Glutamatergic neuron (in vitro differentiated cells): ENCODE measurements at regions not wholly inside any gene's neighbourhood (a gene's known extent, or its start where the extent isn't known, plus 50 kb on each side); places are given as distances from the start of the nearest gene placed in this dataset.

Source experiments
- DNase-seq: peaks from one replicate; pipeline ENCODE4 v3.0.0; 2022
- H3K27ac Mint-ChIP-seq: one replicate; pipeline ENCODE4 v1.8.0; 2020; ENCODE audit warnings: mild to moderate bottlenecking, mixed read lengths, inconsistent platforms; ENCODE audit not compliant: unreplicated experiment
- H3K27me3 Mint-ChIP-seq: one replicate; pipeline ENCODE4 v1.8.0; 2020; ENCODE audit warnings: mild to moderate bottlenecking, moderate library complexity, mixed read lengths, inconsistent platforms; ENCODE audit not compliant: unreplicated experiment
- H3K36me3 Mint-ChIP-seq: one replicate; pipeline ENCODE4 v1.8.0; 2020; ENCODE audit warnings: mild to moderate bottlenecking, mixed read lengths, inconsistent platforms; ENCODE audit not compliant: unreplicated experiment
- H3K4me1 Mint-ChIP-seq: one replicate; pipeline ENCODE4 v1.8.0; 2020; ENCODE audit warnings: mild to moderate bottlenecking, low read depth, mixed read lengths, inconsistent platforms; ENCODE audit not compliant: unreplicated experiment
- H3K4me3 Mint-ChIP-seq: one replicate; pipeline ENCODE4 v1.8.0; 2020; ENCODE audit warnings: mild to moderate bottlenecking, mixed read lengths, inconsistent platforms; ENCODE audit not compliant: unreplicated experiment
- H3K9me3 Mint-ChIP-seq: one replicate; pipeline ENCODE4 v1.8.0; 2020; ENCODE audit warnings: mild to moderate bottlenecking, moderate library complexity, mixed read lengths, inconsistent platforms; ENCODE audit not compliant: unreplicated experiment
- CTCF ChIP-seq: fragments of 200-600 bp; sonication (generic); IDR thresholded peaks from one replicate; pipeline ENCODE4 v1.5.0; 2021; ENCODE audit not compliant: partially characterized antibody, unreplicated experiment

GRCh38 chr3:23086331-23086730 lies 116.8 kb upstream of the UBE2E2 start:
- H3K4me1 Mint-ChIP-seq, result no peaks in the 10 kb centered on the region
- H3K9me3 Mint-ChIP-seq, result peaks cover 1% of the 10 kb centered on the region
- DNase-seq, result no peak
- TF ChIP-seq CTCF, result no peak
- no peak overlapping the region for H3K4me3 Mint-ChIP-seq
- H3K27me3 Mint-ChIP-seq, result no peaks in the 10 kb centered on the region
- no peaks in the 10 kb centered on the region for H3K36me3 Mint-ChIP-seq
- no peak overlapping the region for H3K27ac Mint-ChIP-seq

- DNase-seq, result no peak
- Mint-ChIP-seq H3K4me3 (no peak overlapping the region), H3K36me3 (no peaks in the 10 kb centered on the region), H3K9me3 (peaks cover 1% of the 10 kb centered on the region), H3K27me3 (no peaks in the 10 kb centered on the region), H3K27ac (no peak overlapping the region), H3K4me1 (no peaks in the 10 kb centered on the region)
- TF ChIP-seq CTCF, result no peak
These were observed 116.3 kb upstream of the UBE2E2 start for GRCh38 chr3:23086831-23087230.

GRCh38 chr3:23094412-23094811 lies 108.7 kb upstream of the UBE2E2 start:
- H3K27me3 Mint-ChIP-seq, result no peaks in the 10 kb centered on the region
- H3K4me1 Mint-ChIP-seq, result no peaks in the 10 kb centered on the region
- H3K4me3 Mint-ChIP-seq, result no peak overlapping the region
- DNase-seq, result no peak
- no peaks in the 10 kb centered on the region for H3K9me3 Mint-ChIP-seq
- H3K27ac Mint-ChIP-seq, result no peak overlapping the region
- no peaks in the 10 kb centered on the region for H3K36me3 Mint-ChIP-seq
- TF ChIP-seq CTCF, result no peak

- DNase-seq, result no peak
- H3K27me3 Mint-ChIP-seq, result no peaks in the 10 kb centered on the region
- no peak for TF ChIP-seq CTCF
- no peak overlapping the region for H3K27ac Mint-ChIP-seq
- H3K4me1 Mint-ChIP-seq, result no peaks in the 10 kb centered on the region
- H3K4me3 Mint-ChIP-seq, result no peak overlapping the region
- H3K9me3 Mint-ChIP-seq, result no peaks in the 10 kb centered on the region
- H3K36me3 Mint-ChIP-seq, result no peaks in the 10 kb centered on the region
These were observed 108.2 kb upstream of the UBE2E2 start for GRCh38 chr3:23094890-23095462.

- Mint-ChIP-seq H3K36me3 (no peaks in the 10 kb centered on the region), H3K27ac (no peak overlapping the region), H3K27me3 (no peaks in the 10 kb centered on the region), H3K4me3 (no peak overlapping the region), H3K9me3 (no peaks in the 10 kb centered on the region), H3K4me1 (no peaks in the 10 kb centered on the region)
- no peak for DNase-seq
- no peak for TF ChIP-seq CTCF
These were observed 107.1 kb upstream of the UBE2E2 start for GRCh38 chr3:23096041-23096440.
